Naive B cell (primary cell): ENCODE measurements at regions not wholly inside any gene's neighbourhood (a gene's known extent, or its start where the extent isn't known, plus 50 kb on each side); places are given as distances from the start of the nearest gene placed in this dataset.
"Not testable (repeated sequence)": the region's sequence is repeated elsewhere in the genome, so short reads cannot be mapped to it uniquely, and the experiment has no call there.

ENCODE experiments used
- ATAC-seq, 2 donors: fragments of 150-1000 bp; cut with Tn5 transposase; 2 replicates each; pipeline ENCODE4 v1.10.0; 2021; ENCODE audit warnings: low read depth in 2 of 2, mild to moderate bottlenecking in 2 of 2, moderate library complexity in 2 of 2
- DNase-seq: peaks from one replicate; pipeline ENCODE4 v3.0.0; 2022
- H3K27ac Mint-ChIP-seq, 6 donors: one replicate each; pipeline ENCODE4 v1.8.0; 2020 to 2022; ENCODE audit warnings: mild to moderate bottlenecking in 6 of 6, mixed read lengths in 6 of 6, moderate library complexity in 5 of 6, inconsistent platforms in 2 of 6
- H3K27me3 Mint-ChIP-seq, 3 donors: one replicate each; pipeline ENCODE4 v1.8.0; 2021 to 2022; ENCODE audit warnings: mixed read lengths in 3 of 3, mild to moderate bottlenecking in 1 of 3
- H3K36me3 Mint-ChIP-seq, 2 donors: one replicate each; pipeline ENCODE4 v1.8.0; 2020 to 2022; ENCODE audit warnings: mixed read lengths in 2 of 2, inconsistent platforms in 1 of 2, mild to moderate bottlenecking in 1 of 2
- H3K4me1 Mint-ChIP-seq, 3 donors: one replicate each; pipeline ENCODE4 v1.8.0; 2020 to 2022; ENCODE audit warnings: mixed read lengths in 3 of 3, inconsistent platforms in 1 of 3, mild to moderate bottlenecking in 1 of 3, moderate library complexity in 1 of 3
- H3K4me3 Mint-ChIP-seq, 8 donors: one replicate each; pipeline ENCODE4 v1.8.0; 2020 to 2022; ENCODE audit warnings: mild to moderate bottlenecking in 8 of 8, mixed read lengths in 8 of 8, moderate library complexity in 8 of 8, inconsistent platforms in 2 of 8
- H3K9me3 Mint-ChIP-seq, 7 donors: one replicate each; pipeline ENCODE4 v1.8.0; 2020 to 2022; ENCODE audit warnings: mixed read lengths in 7 of 7, mild to moderate bottlenecking in 5 of 7, inconsistent platforms in 2 of 7, moderate library complexity in 1 of 7

GRCh38 chr7:135872861-135873260 lies 104.3 kb downstream of the MTPN start:
- not testable (repeated sequence) for H3K4me3 Mint-ChIP-seq

GRCh38 chr7:135862586-135863340 lies 114.2 kb upstream of the FAM180A start:
- Mint-ChIP-seq H3K36me3 (peaks cover 0 to 8% of the 10 kb centered on the region in 2 donors), H3K4me1 (peaks cover 0 to 5% (median 4%) of the 10 kb centered on the region in 3 donors), H3K9me3 (peaks cover 0 to 5% (median 0%) of the 10 kb centered on the region in 7 donors), H3K27me3 (peaks cover 0 to 5% (median 0%) of the 10 kb centered on the region in 3 donors), H3K4me3 (no peak overlapping the region), H3K27ac (peak overlapping the region in 2 of 6 donors; percentile 2 to 81)
- no peak for ATAC-seq
- DNase-seq = no peak

More at GRCh38 chr7:135872861-135873260, 104.3 kb downstream of the MTPN start:
- Mint-ChIP-seq H3K9me3 (peaks cover 0 to 15% (median 4%) of the 10 kb centered on the region in 7 donors), H3K27me3 (peaks cover 0 to 23% (median 7%) of the 10 kb centered on the region in 3 donors)
- not testable (repeated sequence) for H3K36me3 Mint-ChIP-seq, H3K4me1 Mint-ChIP-seq, ATAC-seq, H3K27ac Mint-ChIP-seq, DNase-seq

- no peak for ATAC-seq
- Mint-ChIP-seq H3K36me3 (peaks cover 0 to 8% of the 10 kb centered on the region in 2 donors), H3K27ac (no peak overlapping the region), H3K4me3 (no peak overlapping the region), H3K27me3 (peaks cover 0 to 9% (median 0%) of the 10 kb centered on the region in 3 donors), H3K4me1 (peaks cover 5 to 8% (median 6%) of the 10 kb centered on the region in 3 donors), H3K9me3 (peaks cover 0 to 8% (median 3%) of the 10 kb centered on the region in 7 donors)
- no peak for DNase-seq
Measured at GRCh38 chr7:135859538-135859937, 110.9 kb upstream of the FAM180A start.

- H3K9me3 Mint-ChIP-seq = peaks cover 0 to 8% (median 3%) of the 10 kb centered on the region in 7 donors
- peaks cover 0 to 8% of the 10 kb centered on the region in 2 donors for H3K36me3 Mint-ChIP-seq
- DNase-seq (no peak), ATAC-seq (no peak)
- H3K27ac Mint-ChIP-seq = no peak overlapping the region
- H3K4me1 Mint-ChIP-seq = peaks cover 5 to 8% (median 6%) of the 10 kb centered on the region in 3 donors
- H3K4me3 Mint-ChIP-seq = no peak overlapping the region
- peaks cover 0 to 9% (median 0%) of the 10 kb centered on the region in 3 donors for H3K27me3 Mint-ChIP-seq
Measured at GRCh38 chr7:135858851-135859250, 110.2 kb upstream of the FAM180A start.

GRCh38 chr7:135858379-135858778 lies 109.8 kb upstream of the FAM180A start:
- no peak overlapping the region for H3K4me3 Mint-ChIP-seq
- H3K9me3 Mint-ChIP-seq = peaks cover 0 to 8% (median 3%) of the 10 kb centered on the region in 7 donors
- H3K36me3 Mint-ChIP-seq = peaks cover 0 to 8% of the 10 kb centered on the region in 2 donors
- ATAC-seq = no peak
- H3K4me1 Mint-ChIP-seq = peaks cover 5 to 8% (median 6%) of the 10 kb centered on the region in 3 donors
- peaks cover 5 to 14% (median 5%) of the 10 kb centered on the region in 3 donors for H3K27me3 Mint-ChIP-seq
- H3K27ac Mint-ChIP-seq = no peak overlapping the region
- DNase-seq = no peak

GRCh38 chr7:135857519-135858274 lies 109.1 kb upstream of the FAM180A start:
- Mint-ChIP-seq H3K4me3 (no peak overlapping the region), H3K9me3 (peaks cover 0 to 8% (median 3%) of the 10 kb centered on the region in 7 donors), H3K27me3 (peaks cover 5 to 15% (median 11%) of the 10 kb centered on the region in 3 donors), H3K36me3 (peaks cover 0 to 8% of the 10 kb centered on the region in 2 donors), H3K27ac (no peak overlapping the region), H3K4me1 (peaks cover 5 to 8% (median 6%) of the 10 kb centered on the region in 3 donors)
- DNase-seq (no peak), ATAC-seq (no peak)

- Mint-ChIP-seq H3K4me1 (peaks cover 5 to 8% (median 6%) of the 10 kb centered on the region in 3 donors), H3K27me3 (peaks cover 5 to 19% (median 11%) of the 10 kb centered on the region in 3 donors), H3K9me3 (peaks cover 0 to 11% (median 8%) of the 10 kb centered on the region in 7 donors), H3K4me3 (no peak overlapping the region), H3K27ac (peak overlapping the region in 1 of 6 donors; percentile 6), H3K36me3 (peaks cover 8% of the 10 kb centered on the region in 2 donors)
- no peak for ATAC-seq
- no peak for DNase-seq
Measured at GRCh38 chr7:135856356-135857144, 107.9 kb upstream of the FAM180A start.

GRCh38 chr7:135855846-135856245 lies 107.2 kb upstream of the FAM180A start:
- ATAC-seq = no peak

GRCh38 chr7:135853499-135853898 lies 104.9 kb upstream of the FAM180A start:
- Mint-ChIP-seq H3K4me1 (peaks cover 5 to 8% (median 6%) of the 10 kb centered on the region in 3 donors), H3K9me3 (peaks cover 0 to 12% (median 6%) of the 10 kb centered on the region in 7 donors), H3K4me3 (peak overlapping the region in 1 of 8 donors; percentile 59), H3K36me3 (peaks cover 0 to 8% of the 10 kb centered on the region in 2 donors), H3K27me3 (peaks cover 5 to 14% (median 11%) of the 10 kb centered on the region in 3 donors), H3K27ac (no peak overlapping the region)
- ATAC-seq (no peak), DNase-seq (no peak)

More at GRCh38 chr7:135855846-135856245, 107.2 kb upstream of the FAM180A start:
- Mint-ChIP-seq H3K4me3 (no peak overlapping the region), H3K27ac (peak overlapping the region in 1 of 6 donors; percentile 6), H3K4me1 (peaks cover 5 to 8% (median 6%) of the 10 kb centered on the region in 3 donors), H3K36me3 (peaks cover 4 to 8% of the 10 kb centered on the region in 2 donors), H3K27me3 (peaks cover 5 to 18% (median 11%) of the 10 kb centered on the region in 3 donors), H3K9me3 (peaks cover 0 to 11% (median 6%) of the 10 kb centered on the region in 7 donors)
- DNase-seq = no peak

- Mint-ChIP-seq H3K27me3 (peaks cover 5 to 14% (median 11%) of the 10 kb centered on the region in 3 donors), H3K4me3 (no peak overlapping the region), H3K4me1 (peaks cover 5 to 8% (median 6%) of the 10 kb centered on the region in 3 donors), H3K36me3 (peaks cover 0 to 8% of the 10 kb centered on the region in 2 donors), H3K27ac (no peak overlapping the region), H3K9me3 (peaks cover 3 to 12% (median 6%) of the 10 kb centered on the region in 7 donors)
- DNase-seq (no peak), ATAC-seq (no peak)
Measured at GRCh38 chr7:135853008-135853407, 104.4 kb upstream of the FAM180A start.

GRCh38 chr7:135847242-135847641 lies 98.6 kb upstream of the FAM180A start:
- peaks cover 0 to 6% of the 10 kb centered on the region in 2 donors for H3K36me3 Mint-ChIP-seq
- no peak overlapping the region for H3K4me3 Mint-ChIP-seq
- H3K27me3 Mint-ChIP-seq = peaks cover 0 to under 1% (median 0%) of the 10 kb centered on the region in 3 donors
- no peak for DNase-seq
- no peak overlapping the region for H3K27ac Mint-ChIP-seq
- peaks cover 0 to 8% (median 5%) of the 10 kb centered on the region in 7 donors for H3K9me3 Mint-ChIP-seq
- ATAC-seq = no peak
- peaks cover 0 to 10% (median 9%) of the 10 kb centered on the region in 3 donors for H3K4me1 Mint-ChIP-seq

- H3K9me3 Mint-ChIP-seq = peaks cover 0 to 8% (median 2%) of the 10 kb centered on the region in 7 donors
- no peak overlapping the region for H3K4me3 Mint-ChIP-seq
- no peak for ATAC-seq
- H3K27ac Mint-ChIP-seq = peak overlapping the region in 1 of 6 donors; percentile 28
- no peaks in the 10 kb centered on the region for H3K27me3 Mint-ChIP-seq
- DNase-seq = no peak
- H3K4me1 Mint-ChIP-seq = peaks cover 0 to 10% (median 9%) of the 10 kb centered on the region in 3 donors
- H3K36me3 Mint-ChIP-seq = no peaks in the 10 kb centered on the region
Measured at GRCh38 chr7:135846339-135846738, 97.7 kb upstream of the FAM180A start.
